CD4-positive, alpha-beta T cell treated with Interleukin-17A for 1 hour (primary cell): ENCODE measurements at regions not wholly inside any gene's neighbourhood (a gene's known extent, or its start where the extent isn't known, plus 50 kb on each side); places are given as distances from the start of the nearest gene placed in this dataset.
"Not testable (repeated sequence)": the region's sequence is repeated elsewhere in the genome, so short reads cannot be mapped to it uniquely, and the experiment has no call there.

Experiments
- DNase-seq: peaks from one replicate; pipeline ENCODE4 v3.0.0-alpha.2; 2020

DNA sequence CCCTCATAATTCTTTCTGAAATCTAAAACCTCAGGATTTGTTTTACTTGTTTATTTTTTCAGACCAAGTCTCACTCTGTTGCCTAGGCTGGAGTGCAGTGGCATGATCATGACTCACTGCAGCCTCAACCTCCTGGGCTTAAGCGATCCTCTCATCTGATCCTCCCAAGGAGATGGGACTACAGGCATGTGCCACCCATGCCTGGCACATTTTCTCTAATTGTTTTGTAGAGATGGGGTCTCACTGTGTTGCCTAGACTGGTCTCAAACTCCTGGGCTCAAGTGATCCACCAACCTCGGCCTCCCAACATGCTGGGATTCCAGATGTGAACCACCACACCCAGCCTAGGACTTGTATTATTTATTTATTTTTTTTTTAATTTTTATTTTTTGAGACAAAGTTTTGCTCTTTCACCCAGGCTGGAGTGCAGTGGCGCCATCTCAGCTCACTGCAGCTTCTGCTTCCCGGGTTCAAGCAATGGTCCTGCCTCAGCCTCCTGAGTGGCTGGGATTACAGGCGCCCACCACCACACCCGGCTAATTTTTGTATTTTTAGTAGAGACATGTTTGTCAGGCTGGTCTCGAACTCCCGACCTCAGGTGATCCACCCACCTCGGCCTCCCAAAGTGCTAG is 281.9 kb downstream of the GOLGA6L6 start:
- not testable (repeated sequence) for DNase-seq

DNA sequence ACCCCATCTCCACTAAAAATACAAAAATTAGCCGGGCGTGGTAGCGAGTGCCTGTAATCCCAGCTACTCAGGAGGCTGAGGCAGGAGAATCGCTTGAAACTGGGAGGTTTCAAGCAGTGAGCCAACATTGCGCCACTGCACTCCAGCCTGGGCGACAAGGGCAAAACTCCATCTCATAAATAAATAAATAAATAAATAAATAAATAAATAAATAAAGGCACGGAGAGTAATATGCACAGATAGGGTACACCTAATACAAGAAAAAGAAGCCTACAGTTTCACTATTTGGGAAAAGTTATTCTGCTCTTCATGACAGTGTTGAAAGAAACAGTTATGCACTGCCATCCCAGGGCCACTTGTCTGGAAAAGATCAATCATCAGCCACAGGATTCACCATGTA is 285.2 kb downstream of the GOLGA6L6 start:
- DNase-seq = not testable (repeated sequence)

DNA sequence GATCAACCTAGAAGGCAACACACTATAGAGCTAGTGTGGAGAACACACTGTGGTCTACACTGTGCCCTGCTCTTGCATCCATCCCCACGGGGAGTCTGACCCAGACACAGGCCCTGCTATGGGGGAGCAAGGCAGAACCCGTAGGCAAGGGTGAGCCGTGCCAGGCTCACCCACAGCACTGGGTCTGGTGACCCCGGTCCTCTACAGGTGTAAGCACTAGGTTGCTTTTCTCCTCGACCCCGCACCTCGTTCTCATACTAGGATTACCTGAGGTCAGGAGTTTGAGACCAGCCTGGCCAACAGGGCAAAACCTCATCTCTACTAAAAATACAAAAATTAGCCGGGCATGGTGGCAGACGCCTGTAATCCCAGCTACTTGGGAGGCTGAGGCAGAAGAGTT is 286.0 kb downstream of the GOLGA6L6 start:
- DNase-seq = not testable (repeated sequence)

DNA sequence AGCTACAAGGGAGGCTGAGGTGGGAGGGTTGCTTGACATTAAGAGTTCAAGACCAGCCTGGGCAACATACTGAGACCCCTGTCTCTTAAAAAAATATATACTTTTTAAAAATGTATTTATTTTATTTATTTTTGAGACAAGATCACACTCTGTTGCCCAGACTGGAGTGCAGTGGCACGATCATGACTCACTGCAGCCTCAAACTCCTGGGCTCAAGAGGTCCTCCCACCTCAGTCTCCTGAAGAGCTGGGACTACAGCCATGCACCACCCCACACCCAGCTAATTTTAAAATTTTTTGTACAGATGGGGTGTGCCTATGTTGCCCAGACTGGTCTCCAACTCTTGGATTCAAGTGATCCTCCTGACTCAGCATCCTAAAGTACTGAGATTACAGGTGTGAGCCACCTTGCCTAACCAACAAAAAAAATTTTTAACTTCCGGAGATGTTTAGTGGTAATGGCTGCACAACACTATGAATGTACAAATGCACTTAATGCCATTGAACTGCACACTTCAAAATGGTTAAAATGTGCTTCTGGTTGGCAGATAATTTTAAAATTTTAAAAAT is 288.5 kb downstream of the GOLGA6L6 start:
- DNase-seq = not testable (repeated sequence)

DNA sequence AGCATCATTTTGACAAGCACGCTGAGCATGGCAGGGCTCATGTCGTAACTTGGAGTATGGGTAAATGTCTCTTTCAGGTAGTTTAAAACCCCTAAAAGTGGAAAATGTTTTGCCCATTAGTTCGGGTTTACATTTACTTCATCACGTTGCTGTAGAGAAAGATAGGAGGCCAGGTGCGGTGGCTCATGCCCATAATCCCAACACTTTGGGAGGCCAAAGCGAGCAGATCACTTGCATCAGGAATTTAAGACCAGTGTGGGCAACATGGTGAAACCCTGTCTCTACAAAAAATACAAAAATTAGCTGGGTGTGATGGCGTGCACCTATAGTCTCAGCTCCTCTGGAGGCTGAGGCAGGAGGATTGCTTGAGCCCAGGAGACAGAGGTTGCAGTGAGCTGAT is 289.6 kb downstream of the GOLGA6L6 start:
- not testable (repeated sequence) for DNase-seq

DNA sequence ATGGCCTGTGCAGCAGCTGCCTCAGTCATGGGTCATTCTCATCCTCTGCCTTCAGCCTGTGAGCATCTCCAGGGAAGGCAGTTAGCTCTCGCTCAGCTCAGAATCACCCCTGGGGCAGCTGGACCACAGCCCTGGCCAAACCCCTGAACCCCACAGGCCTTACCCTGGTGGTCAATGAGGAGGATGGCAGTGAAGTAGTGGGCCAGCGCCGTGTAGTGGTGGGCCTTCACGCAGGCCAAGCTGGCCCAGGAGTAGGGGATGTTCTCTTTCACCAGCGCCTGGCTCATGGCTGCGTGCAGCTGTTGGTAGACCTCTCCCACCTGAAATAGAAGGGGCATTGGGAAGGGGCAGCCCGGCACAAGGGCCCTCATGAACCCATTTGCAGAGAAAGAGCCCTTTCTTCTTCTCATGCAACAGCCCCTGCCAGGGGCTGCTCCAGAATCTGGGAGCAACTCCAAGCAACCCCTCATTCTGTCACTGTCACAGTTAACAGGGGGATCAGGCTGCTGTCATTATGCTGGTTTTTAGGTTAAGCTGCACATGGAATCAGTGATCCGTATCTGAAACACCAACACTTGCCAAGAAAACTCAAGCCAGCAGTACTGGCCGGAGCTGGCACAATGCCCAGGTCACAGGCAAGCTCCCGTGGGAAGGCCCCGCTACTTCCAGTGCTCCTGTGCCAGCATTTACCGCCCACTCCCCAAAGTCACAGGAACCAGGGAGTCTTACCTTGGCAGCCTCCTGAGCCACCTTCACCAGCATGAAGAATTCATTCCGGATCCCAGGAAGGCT is 290.2 kb downstream of the GOLGA6L6 start:
- not testable (repeated sequence) for DNase-seq

DNA sequence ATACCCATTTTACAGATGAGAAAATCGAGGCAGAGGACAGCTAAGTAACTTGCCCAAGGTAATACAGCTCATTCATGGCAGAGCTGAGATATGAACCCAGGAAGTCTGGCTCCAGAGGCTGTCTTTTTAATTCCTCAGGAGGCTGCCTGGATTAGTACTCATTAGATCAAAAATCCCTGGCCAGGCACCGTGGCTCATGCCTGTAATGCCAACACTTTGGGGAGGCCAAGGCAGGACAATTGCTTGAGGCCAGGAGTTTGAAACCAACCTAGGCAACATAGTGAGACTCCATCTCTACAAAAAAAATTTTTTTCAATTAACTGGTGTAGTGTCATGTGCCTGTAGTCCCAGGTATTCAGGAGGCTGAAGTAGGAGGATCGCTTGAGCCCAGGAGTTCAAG is 291.4 kb downstream of the GOLGA6L6 start:
- DNase-seq = not testable (repeated sequence)

DNA sequence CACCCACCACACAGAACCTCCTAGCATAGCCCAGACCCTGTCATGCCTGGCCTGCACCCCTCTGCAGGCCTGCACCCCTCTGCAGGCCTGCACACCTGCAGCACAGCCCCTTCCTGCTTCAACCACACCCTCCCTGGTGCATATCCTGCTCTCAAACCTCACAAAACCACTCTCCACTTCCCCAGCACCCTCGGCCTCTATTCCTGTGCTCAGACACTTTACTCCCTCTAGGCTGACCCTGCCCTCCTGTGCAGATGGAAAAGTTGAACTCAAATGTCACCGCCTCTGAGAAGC is 292.0 kb downstream of the GOLGA6L6 start:
- DNase-seq = not testable (repeated sequence)

DNA sequence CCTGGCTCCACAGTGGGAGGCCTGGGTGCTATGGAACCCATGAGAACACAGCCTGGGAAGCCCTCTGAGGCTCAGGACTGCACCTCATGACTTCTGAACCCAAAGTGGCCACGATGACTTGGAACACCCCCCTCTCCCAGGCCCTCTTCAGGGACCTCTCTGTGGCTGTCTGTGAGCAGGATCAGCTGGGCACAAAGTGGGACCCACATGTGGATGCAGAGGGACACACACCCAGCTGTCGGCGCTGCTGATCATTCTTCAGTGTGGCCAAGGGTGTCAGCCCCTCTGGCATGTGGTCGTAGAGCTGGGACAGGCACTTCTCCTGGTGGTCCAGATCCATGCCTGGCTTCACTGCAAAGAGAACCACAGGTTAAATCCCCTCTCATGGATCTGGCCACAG is 293.2 kb downstream of the GOLGA6L6 start:
- DNase-seq = not testable (repeated sequence)

DNA sequence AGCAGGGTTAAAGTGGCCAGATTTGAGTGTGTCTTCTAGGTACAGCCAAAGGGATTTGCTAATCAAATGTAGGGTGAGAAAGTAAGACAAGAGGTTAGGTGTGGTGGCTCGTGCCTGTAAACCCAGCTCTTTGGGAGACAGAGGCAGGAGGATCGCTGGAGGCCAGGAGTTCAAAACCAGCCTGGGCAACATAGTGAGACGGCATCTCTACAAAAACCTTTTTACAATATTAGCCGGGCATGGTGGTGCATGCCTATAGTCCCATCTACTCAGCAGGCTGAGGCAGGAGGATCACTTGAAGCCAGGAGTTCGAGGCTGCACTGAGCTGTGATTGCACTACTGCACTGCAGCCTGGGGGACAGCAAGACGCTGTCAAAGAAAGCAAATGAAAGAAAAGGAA is 294.5 kb downstream of the GOLGA6L6 start:
- DNase-seq = not testable (repeated sequence)

DNA sequence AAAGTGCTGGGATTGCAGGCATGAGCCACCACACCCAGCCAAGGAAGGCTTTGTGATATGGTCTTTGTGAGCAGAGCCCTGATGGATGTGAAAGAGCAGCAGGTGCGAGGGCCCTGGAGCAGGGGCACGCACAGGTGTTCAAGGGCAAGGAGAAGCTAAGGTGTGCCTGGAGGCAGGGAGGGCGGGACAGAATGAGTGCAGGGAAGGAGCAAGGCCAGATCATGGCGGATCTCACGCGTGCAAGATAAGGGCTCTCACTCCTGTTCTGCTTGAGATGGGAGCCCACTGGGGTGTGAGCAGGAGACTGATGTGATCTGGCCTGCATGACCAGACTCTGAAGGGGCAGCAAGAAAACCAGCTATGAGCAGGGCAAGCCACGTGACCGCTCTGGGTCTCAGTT is 295.0 kb downstream of the GOLGA6L6 start:
- not testable (repeated sequence) for DNase-seq

DNA sequence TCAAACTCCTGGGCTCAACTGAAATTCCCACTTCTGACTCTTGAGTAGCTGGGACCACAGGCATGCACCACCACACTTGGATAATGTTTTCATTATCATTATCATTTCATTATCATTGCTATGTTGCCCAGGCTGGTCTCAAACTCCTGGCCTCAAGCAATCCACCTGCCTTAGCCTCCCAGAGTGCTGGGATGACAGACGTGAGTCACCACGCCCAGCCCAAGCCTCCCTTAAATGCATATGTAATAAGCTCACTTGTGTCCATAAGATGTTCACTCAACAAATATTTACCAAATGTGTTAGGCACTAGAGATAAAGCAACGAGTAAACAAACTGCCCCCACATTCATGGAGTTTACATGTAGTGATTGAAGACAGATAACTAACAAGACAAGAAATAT is 295.7 kb downstream of the GOLGA6L6 start:
- DNase-seq = not testable (repeated sequence)

DNA sequence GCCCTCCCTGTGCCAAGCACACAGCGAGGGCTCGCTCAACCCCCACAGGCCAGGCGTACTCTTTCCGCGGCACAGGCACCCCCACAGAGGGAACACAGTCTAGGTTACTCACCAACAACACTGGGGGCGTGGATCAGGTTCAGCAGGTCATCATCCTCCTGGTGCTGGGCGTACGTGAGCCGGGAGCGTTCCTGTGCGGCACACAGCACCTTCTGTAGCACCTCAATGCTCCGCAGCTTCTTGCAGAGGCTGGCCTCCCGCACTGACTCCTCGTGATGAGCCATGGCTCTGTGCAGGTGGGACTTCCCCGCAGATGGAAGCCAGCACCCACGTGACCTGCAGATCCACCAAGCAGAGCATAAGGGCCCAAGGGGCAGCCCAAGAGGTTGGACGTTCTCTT is 296.8 kb downstream of the GOLGA6L6 start:
- not testable (repeated sequence) for DNase-seq

DNA sequence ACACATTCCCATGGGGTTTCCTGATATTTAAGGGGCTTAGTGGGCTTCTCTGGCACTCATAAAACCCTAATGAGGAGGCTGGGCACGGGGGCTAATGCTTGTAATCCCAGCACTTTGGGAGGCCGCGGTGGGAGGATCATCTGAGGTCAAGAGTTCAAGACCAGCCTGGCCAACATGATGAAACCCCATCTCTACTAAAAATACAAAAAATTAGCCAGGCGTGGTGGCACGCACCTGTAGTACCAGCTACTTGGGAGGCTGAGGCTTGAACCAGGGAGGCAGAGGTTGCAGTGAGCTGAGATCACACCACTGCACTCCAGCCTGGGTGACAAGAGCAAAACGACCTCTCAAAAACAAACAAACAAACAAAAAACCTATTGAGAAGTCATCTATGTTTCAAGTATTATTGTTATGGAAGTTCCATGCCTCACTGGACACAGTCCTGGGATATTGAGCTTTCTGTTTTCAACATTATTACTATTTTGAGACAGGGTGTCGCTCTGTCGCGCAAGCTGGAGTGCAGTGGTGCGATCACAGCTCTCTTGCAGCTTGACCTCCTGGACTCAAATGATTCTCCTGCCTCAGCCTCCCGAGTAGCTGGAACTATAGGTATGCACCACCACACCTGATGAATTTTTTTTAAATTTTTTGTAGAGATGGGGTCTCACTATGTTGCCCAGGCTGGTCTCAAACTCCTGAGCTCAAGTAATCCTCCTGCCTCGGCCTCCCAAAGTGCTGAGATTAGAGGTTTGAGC is 297.9 kb downstream of the GOLGA6L6 start:
- DNase-seq = not testable (repeated sequence)

DNA sequence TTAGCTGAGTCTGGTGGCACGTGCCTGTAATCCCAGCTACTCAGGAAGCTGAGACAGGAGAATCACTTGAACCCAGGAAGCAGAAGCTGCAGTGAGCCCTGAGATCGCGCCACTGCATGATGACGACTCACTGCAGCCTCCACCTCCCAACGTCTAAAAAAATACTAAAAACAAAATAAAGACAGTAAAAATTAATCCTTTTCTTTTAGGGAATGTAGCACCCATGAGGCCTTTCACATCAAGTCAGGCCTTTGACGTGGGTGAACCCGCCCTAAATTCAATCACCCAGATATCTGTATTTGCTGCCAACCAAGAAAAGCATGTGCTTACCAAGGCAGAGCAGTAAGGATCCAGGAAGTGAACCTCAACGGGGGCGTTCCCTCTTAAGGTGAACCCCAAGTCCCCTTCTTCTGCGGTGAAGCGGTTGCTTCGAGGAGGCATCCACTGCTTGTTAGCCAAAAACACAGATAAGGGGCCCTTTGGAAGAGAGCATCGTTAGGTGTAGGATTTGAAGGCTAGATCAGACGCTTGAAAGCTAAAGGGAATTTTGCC is 301.2 kb downstream of the GOLGA6L6 start:
- not testable (repeated sequence) for DNase-seq

DNA sequence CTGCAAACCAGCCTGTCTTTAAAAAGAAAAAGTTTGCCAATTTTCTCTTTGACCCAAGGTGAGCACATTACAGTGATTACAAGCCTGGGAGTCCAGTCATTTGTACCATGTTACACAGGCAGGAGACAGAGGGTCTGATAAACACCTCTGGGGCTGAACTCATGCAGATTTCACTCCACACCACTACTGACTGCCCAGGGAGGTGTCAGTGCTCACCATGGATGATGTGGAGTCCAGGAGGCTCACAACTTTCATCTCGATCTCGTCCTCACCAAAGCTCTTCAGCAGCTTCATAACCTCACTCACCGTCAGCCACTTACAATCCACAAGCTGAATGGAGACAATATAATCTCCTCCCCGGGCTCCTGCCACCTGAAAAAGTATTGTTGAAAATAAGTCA is 302.4 kb downstream of the GOLGA6L6 start:
- not testable (repeated sequence) for DNase-seq

DNA sequence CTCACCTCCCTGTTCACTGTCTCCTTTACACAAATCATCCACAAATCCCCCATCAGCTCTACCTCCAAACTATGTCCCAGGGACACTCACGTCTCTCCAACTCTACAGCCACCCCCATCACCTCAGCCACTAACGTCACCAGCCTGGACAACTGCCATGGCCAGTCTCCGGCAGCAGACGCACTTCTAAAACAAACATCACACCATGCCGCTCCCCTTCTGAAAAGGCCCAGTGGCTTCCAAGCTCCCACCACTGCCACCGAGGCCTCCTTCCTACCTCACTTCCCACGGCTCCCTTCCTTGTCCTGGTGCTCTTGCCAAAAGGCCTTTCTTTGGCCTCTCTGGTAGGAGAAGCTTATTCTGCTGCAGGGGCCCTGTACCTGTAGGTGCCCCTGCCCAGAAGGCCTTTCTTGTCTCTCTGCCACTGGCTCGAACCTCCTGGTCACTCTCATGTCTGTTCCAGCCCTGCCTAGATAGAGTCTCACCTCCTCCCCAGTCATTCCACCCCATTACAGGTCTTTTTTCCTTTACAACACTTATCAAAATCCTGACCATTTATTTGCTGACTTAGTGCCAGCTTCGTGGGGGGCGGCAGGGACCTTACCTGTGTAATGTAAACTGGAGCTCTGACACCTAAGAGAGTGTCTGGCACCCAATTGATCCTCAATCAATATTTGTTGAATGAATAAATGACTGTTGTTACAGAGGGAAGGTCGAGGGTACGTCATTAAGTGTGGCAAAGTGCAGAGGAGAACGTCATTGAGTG is 304.2 kb downstream of the GOLGA6L6 start:
- DNase-seq = not testable (repeated sequence)

DNA sequence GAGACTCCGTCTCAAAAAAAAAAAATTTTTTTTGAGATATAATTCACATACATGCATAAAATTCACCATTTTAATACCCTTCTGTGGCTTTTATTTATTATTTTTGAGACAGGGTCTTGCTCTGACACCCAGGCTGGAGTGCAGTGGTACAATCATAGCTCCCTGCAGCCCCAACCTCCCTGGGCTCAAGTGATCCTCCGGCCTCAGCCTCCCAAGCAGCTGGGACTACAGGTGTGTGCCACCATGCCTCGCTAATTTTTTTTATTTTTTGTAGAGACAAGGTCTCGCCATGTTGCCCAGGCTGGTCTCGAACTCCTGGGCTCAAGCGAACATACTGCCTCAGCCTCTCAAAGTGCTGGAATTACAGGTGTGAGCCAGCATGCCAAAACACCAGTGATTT is 305.9 kb downstream of the GOLGA6L6 start:
- not testable (repeated sequence) for DNase-seq

DNA sequence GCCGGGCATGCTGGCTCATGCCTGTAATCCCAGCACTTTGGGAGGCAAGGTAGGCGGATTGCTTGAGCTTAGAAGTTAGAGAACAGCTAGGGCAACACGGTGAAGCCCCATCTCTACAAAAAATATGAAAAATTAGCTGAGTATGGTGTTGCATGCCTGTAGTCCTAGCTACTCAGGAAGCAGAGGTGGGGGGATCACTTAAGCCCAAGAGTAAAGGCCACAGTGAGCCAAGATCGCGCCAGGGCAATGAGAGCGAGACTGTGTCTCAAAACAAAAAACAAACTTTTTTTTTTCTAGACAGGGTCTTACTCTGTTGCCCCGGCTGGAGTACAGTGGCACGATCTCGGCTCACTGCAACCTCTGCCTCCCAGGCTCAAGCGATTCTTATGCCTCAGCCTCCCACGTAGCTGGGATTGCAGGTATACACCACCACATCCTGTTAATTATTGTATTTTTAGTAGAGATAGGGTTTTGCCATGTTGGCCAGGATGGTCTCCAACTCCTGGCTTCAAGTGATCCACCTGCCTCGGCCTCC is 307.5 kb downstream of the GOLGA6L6 start:
- DNase-seq = not testable (repeated sequence)

DNA sequence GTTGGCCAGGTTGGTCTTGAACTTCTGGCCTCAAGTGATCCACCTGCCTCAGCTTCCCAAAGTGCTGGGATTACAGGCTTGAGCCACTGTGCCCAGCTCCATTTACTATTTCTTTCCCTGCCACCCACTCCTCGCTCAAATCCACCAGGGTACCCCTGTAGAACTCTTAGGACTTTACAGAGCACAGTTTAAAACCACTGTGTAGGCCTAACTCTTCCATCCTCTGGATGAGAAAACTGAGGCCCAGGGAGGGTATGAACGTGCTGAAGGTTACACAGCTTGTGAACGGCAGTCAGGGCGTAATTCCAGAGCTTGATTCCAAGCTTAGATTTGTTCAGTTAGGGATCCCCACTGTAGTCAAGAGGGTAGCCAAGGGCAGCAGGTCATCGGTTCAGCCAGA is 309.1 kb downstream of the GOLGA6L6 start:
- not testable (repeated sequence) for DNase-seq

DNA sequence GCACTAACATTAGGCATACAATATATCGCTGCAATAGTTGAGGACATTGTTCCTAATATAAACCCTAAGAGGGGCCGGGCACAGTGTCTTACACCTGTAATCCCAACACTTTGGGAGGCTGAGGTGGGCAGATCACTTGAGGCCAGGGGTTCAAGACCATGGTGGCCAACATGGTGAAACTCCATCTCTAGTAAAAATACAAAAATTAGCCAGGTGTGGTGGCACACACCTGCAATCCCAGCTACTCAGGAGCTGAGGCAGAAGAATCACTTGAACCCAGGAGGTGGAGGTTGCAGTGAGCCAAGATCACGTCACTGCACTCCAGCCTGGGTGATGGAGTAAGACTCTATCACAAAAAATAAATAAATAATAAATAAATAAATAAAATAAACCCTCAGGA is 310.9 kb downstream of the GOLGA6L6 start:
- not testable (repeated sequence) for DNase-seq

DNA sequence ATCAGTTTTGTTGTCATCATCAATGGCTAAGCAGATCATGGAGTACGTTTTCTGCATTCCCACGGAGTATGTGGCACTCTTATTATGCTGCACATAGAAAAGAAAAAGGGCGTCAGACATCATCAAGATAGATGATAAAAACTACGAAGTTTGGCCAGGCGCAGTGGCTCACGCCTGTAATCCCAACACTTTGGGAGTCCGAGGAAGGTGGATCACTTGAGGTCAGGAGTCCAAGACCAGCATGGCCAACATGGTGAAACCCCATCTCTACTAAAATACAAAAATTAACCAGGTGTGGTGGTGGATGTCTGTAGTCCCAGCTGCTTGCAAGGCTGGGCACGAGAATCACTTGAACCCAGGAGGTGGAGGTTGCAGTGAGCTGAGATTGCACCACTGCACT is 312.8 kb downstream of the GOLGA6L6 start:
- DNase-seq = not testable (repeated sequence)
